SH-SY5Y (cell line): ENCODE measurements at regions not wholly inside any gene's neighbourhood (a gene's known extent, or its start where the extent isn't known, plus 50 kb on each side); places are given as distances from the start of the nearest gene placed in this dataset.

Source experiments
- GATA2 ChIP-seq: IDR thresholded peaks from 2 replicates; pipeline ENCODE4 v1.6.1; 2011; ENCODE audit warnings: mild to moderate bottlenecking, low read depth, low read length
- GATA3 ChIP-seq: IDR thresholded peaks from 2 replicates; pipeline ENCODE4 v1.6.1; 2011; ENCODE audit warnings: low read depth, mild to moderate bottlenecking, low read length, moderate library complexity

DNA sequence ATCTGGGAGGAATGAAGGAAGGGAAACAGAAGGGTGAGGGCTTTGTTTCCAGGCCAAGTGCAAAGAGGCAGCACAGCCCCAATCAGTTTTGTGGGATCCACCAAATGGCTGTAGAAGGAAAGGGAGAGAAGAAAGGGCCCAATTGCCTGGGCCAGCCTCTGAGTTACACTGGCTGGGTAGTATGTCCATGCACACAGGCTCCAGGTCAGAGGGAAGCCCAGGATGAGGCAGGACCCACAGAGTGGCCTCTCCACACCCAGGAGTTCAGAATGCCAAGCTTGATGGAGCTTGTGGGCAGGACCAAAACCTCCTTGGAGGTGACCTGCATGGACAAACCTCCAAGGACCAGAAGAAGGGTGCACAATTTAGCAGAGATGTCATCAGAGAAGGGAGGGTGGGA, 178.2 kb upstream of the TSHZ3 start:
- TF ChIP-seq GATA3, result no peak
- TF ChIP-seq GATA2, result no peak
